Activated CD4-positive, alpha-beta T cell treated with anti-CD3 and anti-CD28 coated beads, Interleukin-2, amount 10 ng/mL, durations not matched to agents 24 days and 14 days (primary cell): ENCODE measurements at regions not wholly inside any gene's neighbourhood (a gene's known extent, or its start where the extent isn't known, plus 50 kb on each side); places are given as distances from the start of the nearest gene placed in this dataset.
"Not testable (repeated sequence)": the region's sequence is repeated elsewhere in the genome, so short reads cannot be mapped to it uniquely, and the experiment has no call there.

Source experiments
- DNase-seq: peaks from one replicate; pipeline ENCODE4 v3.0.0; 2022
- H3K27ac Mint-ChIP-seq: one replicate; pipeline ENCODE4 v1.8.0; 2022; ENCODE audit warnings: mild to moderate bottlenecking, mixed read lengths
- H3K27me3 Mint-ChIP-seq: one replicate; pipeline ENCODE4 v1.8.0; 2022; ENCODE audit warnings: mixed read lengths
- H3K36me3 Mint-ChIP-seq: one replicate; pipeline ENCODE4 v1.8.0; 2022; ENCODE audit warnings: low read depth, mild to moderate bottlenecking, mixed read lengths
- H3K4me1 Mint-ChIP-seq: one replicate; pipeline ENCODE4 v1.8.0; 2021; ENCODE audit warnings: mixed read lengths
- H3K4me3 Mint-ChIP-seq: one replicate; pipeline ENCODE4 v1.8.0; 2022; ENCODE audit warnings: mild to moderate bottlenecking, moderate library complexity, mixed read lengths
- H3K9me3 Mint-ChIP-seq: one replicate; pipeline ENCODE4 v1.8.0; 2021; ENCODE audit warnings: mixed read lengths
- intact Hi-C: fragments of 100-400 bp; cut with micrococcal nuclease; formaldehyde crosslinking; loops from one replicate; pipeline ENCODE4 v1.15.1; 2023

GRCh38 chr3:194890091-194890490, 204.4 kb downstream of the FAM43A start:
- H3K9me3 Mint-ChIP-seq = peaks cover 16% of the 10 kb centered on the region
- no peaks in the 10 kb centered on the region for H3K36me3 Mint-ChIP-seq
- DNase-seq = no peak
- H3K27ac Mint-ChIP-seq = no peak overlapping the region
- H3K4me1 Mint-ChIP-seq = peaks cover 5% of the 10 kb centered on the region
- intact Hi-C loops = no loop called here
- no peak overlapping the region for H3K4me3 Mint-ChIP-seq
- peaks cover 2% of the 10 kb centered on the region for H3K27me3 Mint-ChIP-seq

- H3K4me3 Mint-ChIP-seq = no peak overlapping the region
- no peak for DNase-seq
Observed at GRCh38 chr3:194893121-194893987, 207.7 kb downstream of the FAM43A start.

DNA sequence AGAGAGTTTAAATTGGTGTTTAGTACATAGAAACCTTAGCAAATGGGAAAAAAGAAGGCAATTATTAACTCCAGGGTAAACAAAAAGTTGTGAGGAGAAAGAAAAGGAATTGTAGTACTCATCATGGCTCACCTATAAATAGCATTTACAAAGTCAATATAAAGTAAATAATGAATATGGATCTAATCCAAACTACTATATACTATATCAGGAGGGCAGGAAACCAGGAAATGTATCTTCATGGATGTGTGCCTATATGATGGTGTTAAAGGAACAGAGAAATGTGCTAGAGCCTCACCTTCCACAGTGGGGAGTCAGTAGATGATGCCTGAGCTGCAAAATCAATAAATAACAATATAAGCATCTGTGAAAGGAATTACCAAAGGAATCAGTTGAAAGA, 208.9 kb downstream of the FAM43A start:
- no peak overlapping the region for H3K27ac Mint-ChIP-seq
- H3K27me3 Mint-ChIP-seq = peaks cover 20% of the 10 kb centered on the region
- H3K4me1 Mint-ChIP-seq = peaks cover 5% of the 10 kb centered on the region
- no peaks in the 10 kb centered on the region for H3K36me3 Mint-ChIP-seq
- intact Hi-C loops = no loop called here
- DNase-seq = no peak
- peaks cover 19% of the 10 kb centered on the region for H3K9me3 Mint-ChIP-seq
- no peak overlapping the region for H3K4me3 Mint-ChIP-seq

More at GRCh38 chr3:194893121-194893987, 207.7 kb downstream of the FAM43A start:
- H3K27ac Mint-ChIP-seq = no peak overlapping the region
- peaks cover 5% of the 10 kb centered on the region for H3K4me1 Mint-ChIP-seq
- intact Hi-C loops = no loop called here
- H3K27me3 Mint-ChIP-seq = peaks cover 17% of the 10 kb centered on the region
- no peaks in the 10 kb centered on the region for H3K36me3 Mint-ChIP-seq
- H3K9me3 Mint-ChIP-seq = peaks cover 10% of the 10 kb centered on the region

DNA sequence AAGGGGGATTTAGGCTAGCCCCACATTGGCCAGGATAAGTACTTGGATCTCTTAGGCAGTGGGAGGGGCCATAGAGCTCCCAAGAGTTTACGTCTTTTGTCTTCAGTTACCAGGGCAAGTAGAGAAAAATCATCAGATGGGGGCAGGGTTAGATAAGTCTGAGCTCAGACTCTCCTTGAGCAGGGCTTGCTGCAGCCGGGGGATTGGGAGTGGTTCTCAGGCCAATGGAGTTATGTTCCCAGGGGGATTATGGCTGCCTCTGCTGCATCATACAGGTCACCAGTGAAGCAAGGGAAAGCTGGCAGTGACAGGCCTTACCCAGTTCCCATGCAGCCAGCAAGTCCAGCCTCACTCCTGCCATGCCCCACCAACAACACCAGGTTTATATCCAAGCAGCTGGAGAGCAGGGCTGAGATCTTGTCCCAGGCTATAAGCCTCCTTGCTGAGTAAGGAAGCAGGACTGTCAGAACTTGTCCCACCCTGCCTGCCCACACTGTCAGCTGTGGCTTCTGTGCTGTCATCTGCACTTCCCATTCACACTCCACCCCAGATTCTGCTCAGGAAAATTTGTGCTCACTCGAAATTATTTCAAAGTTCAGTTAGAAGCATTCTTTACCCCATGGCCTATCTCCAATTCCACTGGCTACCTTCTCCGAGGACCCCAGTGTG, 215.3 kb downstream of the FAM43A start:
- Mint-ChIP-seq H3K36me3 (no peaks in the 10 kb centered on the region), H3K4me1 (peaks cover 4% of the 10 kb centered on the region), H3K27ac (no peak overlapping the region), H3K27me3 (peaks cover 37% of the 10 kb centered on the region), H3K9me3 (peaks cover 37% of the 10 kb centered on the region), H3K4me3 (no peak overlapping the region)
- DNase-seq = peak; percentile 30
- intact Hi-C loops = loop anchor here (10.0 kb wide), 1 partner anchor 216 kb away; the partner anchor contains the start of gene FAM43A

DNA sequence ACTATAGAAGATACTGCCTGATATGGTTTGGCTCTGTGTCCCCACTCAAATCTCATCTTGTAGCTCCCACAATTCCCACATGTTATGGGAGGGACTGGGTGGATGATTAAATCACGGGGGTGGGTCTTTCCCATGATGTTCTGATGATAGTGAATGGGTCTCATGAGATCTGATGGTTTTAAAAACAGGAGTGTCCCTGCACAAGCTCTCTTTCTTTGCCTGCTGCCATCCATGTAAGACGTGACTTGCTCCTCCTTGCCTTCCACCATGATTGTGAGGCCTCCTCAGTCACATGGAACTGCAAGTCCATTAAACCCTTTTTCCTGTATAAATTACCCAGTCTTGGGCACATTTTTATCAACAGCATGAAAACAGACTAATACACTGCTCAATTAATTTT, 217.8 kb downstream of the FAM43A start:
- H3K4me3 Mint-ChIP-seq, H3K36me3 Mint-ChIP-seq, H3K4me1 Mint-ChIP-seq, H3K27ac Mint-ChIP-seq: not testable (repeated sequence)
- H3K9me3 Mint-ChIP-seq = peaks cover 37% of the 10 kb centered on the region
- peaks cover 26% of the 10 kb centered on the region for H3K27me3 Mint-ChIP-seq
- DNase-seq = peak; percentile 35
- intact Hi-C loops = loop anchor here (10.0 kb wide), 1 partner anchor 219 kb away; the partner anchor contains the start of gene FAM43A

- DNase-seq, H3K4me3 Mint-ChIP-seq, H3K27ac Mint-ChIP-seq, H3K36me3 Mint-ChIP-seq, H3K4me1 Mint-ChIP-seq: not testable (repeated sequence)
- intact Hi-C loops = loop anchor here (10.0 kb wide), 1 partner anchor 220 kb away; the partner anchor contains the start of gene FAM43A
- Mint-ChIP-seq H3K9me3 (peaks cover 25% of the 10 kb centered on the region), H3K27me3 (peaks cover 20% of the 10 kb centered on the region)
Observed at GRCh38 chr3:194904999-194905398, 219.3 kb downstream of the FAM43A start.

GRCh38 chr3:194905696-194906095, 220.0 kb downstream of the FAM43A start:
- no peaks in the 10 kb centered on the region for H3K36me3 Mint-ChIP-seq
- peaks cover 19% of the 10 kb centered on the region for H3K9me3 Mint-ChIP-seq
- DNase-seq = no peak
- H3K27ac Mint-ChIP-seq = no peak overlapping the region
- intact Hi-C loops = loop anchor here (10.0 kb wide), 1 partner anchor 221 kb away; the partner anchor contains the start of gene FAM43A
- H3K27me3 Mint-ChIP-seq = peaks cover 18% of the 10 kb centered on the region
- H3K4me1 Mint-ChIP-seq = peaks cover 7% of the 10 kb centered on the region
- H3K4me3 Mint-ChIP-seq = no peak overlapping the region

DNA sequence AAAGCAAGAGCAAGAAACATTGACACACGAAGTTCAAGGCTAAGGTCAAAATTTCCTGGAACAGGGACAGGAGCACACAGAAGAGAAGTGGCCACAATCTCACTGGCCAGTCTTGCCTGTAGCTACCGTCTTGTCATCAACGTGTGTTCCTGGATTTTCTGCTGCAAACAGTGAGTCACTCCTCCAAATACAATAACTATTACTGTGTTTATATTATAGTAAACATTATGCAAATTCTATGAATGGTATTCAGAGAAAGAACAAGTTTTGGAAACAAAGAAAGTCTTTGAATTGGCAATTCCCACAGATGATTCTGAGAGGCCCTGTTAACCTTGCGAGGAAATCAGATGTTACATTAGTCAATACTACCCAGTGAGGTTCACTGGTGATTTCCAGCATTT, 220.5 kb downstream of the FAM43A start:
- no peak overlapping the region for H3K27ac Mint-ChIP-seq
- peaks cover 15% of the 10 kb centered on the region for H3K9me3 Mint-ChIP-seq
- peaks cover 17% of the 10 kb centered on the region for H3K27me3 Mint-ChIP-seq
- intact Hi-C loops = loop anchor here (10.0 kb wide), 1 partner anchor 221 kb away; the partner anchor contains the start of gene FAM43A
- H3K4me1 Mint-ChIP-seq = peaks cover 7% of the 10 kb centered on the region
- peak; percentile 43 for DNase-seq
- H3K36me3 Mint-ChIP-seq = no peaks in the 10 kb centered on the region
- no peak overlapping the region for H3K4me3 Mint-ChIP-seq

DNA sequence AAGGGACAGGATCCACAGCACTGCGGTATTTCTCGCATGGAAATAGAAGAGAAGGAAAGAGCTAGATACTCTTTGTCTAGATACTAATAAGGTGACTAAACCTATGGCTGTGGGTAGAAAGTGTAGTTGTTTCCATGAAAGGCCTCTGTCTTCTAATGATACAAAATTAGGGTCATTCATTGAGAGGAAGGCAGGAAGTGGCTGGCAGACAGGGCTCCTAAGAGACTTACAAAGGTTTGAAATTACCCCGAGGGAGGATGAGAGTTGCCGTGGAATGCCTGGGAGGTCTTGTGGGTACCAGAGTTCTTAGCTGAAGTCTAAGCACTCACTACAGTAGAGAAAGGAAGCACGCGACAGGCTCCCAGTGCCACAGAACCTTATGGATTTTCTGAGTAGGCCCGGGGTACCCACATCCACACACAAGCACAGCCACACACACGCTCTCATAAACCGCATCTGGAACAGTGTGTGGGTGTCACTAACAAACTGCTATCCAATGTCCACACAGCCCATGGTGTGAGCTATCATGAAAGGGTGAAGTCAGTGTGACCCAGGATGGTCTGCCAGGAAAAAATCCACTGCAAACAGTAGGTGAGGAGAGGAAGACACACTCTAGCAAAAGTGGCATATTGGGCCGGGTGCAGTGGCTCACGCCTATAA, 221.4 kb downstream of the FAM43A start:
- Mint-ChIP-seq H3K4me3 (no peak overlapping the region), H3K36me3 (no peaks in the 10 kb centered on the region), H3K9me3 (peaks cover 11% of the 10 kb centered on the region), H3K4me1 (peaks cover 7% of the 10 kb centered on the region), H3K27me3 (peaks cover 14% of the 10 kb centered on the region), H3K27ac (no peak overlapping the region)
- intact Hi-C loops = loop anchor here (10.0 kb wide), 1 partner anchor 222 kb away; the partner anchor contains the start of gene FAM43A
- peak; percentile 53 for DNase-seq

GRCh38 chr3:194907811-194908210, 222.1 kb downstream of the FAM43A start:
- peaks cover 6% of the 10 kb centered on the region for H3K9me3 Mint-ChIP-seq
- DNase-seq = no peak
- H3K27me3 Mint-ChIP-seq = peaks cover 9% of the 10 kb centered on the region
- no peak overlapping the region for H3K4me3 Mint-ChIP-seq
- H3K4me1 Mint-ChIP-seq = peaks cover 7% of the 10 kb centered on the region
- intact Hi-C loops = loop anchor here (10.0 kb wide), 1 partner anchor 223 kb away; the partner anchor contains the start of gene FAM43A
- no peaks in the 10 kb centered on the region for H3K36me3 Mint-ChIP-seq
- no peak overlapping the region for H3K27ac Mint-ChIP-seq

DNA sequence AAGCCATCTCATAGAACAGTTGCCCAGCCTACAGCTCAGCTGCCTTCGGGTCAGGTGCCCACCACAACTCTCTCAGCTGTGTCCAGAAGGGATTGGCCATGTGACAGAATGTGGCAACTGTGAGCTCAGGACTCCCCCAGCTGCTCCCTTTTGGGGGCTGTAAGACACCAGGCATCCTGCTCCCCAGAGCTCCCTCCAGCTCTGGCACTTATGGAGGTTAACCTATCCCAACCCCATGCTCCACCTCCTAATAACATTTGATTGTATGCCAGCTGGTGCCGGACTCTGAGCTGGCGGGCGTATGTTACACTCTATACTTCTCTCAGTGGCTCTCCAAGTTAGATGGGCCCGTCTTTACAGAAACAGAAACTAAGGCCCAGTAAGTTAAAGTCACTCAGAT, 222.8 kb downstream of the FAM43A start:
- intact Hi-C loops = loop anchor here (10.0 kb wide), 1 partner anchor 224 kb away; the partner anchor contains the start of gene FAM43A
- Mint-ChIP-seq H3K9me3 (peaks cover 4% of the 10 kb centered on the region), H3K27ac (no peak overlapping the region), H3K4me3 (no peak overlapping the region), H3K4me1 (peaks cover 7% of the 10 kb centered on the region), H3K36me3 (no peaks in the 10 kb centered on the region), H3K27me3 (peaks cover 7% of the 10 kb centered on the region)
- peak; percentile 26 for DNase-seq

DNA sequence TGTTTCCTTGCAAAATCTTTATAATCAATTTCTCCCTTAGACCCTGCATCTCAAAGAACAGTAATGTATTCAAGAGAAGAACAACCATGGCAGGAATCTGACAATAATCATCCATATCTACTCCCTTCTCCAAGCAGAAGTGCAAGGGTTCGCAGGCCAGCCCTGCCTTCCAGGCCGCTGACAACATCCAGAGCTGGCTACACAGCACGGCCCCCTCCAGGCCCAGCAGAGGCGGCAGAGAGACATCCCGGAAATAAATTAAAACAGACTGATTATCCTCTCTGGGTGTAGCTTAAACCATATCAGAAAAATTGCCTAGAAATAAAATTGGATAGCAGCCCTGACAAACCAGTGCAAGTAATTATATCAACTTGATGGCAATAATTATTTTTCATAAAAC, 223.3 kb downstream of the FAM43A start:
- H3K27me3 Mint-ChIP-seq = peaks cover 4% of the 10 kb centered on the region
- H3K4me1 Mint-ChIP-seq = peaks cover 7% of the 10 kb centered on the region
- intact Hi-C loops = loop anchor here (10.0 kb wide), 1 partner anchor 224 kb away; the partner anchor contains the start of gene FAM43A
- no peak for DNase-seq
- no peak overlapping the region for H3K27ac Mint-ChIP-seq
- no peak overlapping the region for H3K4me3 Mint-ChIP-seq
- no peaks in the 10 kb centered on the region for H3K9me3 Mint-ChIP-seq
- no peaks in the 10 kb centered on the region for H3K36me3 Mint-ChIP-seq

DNA sequence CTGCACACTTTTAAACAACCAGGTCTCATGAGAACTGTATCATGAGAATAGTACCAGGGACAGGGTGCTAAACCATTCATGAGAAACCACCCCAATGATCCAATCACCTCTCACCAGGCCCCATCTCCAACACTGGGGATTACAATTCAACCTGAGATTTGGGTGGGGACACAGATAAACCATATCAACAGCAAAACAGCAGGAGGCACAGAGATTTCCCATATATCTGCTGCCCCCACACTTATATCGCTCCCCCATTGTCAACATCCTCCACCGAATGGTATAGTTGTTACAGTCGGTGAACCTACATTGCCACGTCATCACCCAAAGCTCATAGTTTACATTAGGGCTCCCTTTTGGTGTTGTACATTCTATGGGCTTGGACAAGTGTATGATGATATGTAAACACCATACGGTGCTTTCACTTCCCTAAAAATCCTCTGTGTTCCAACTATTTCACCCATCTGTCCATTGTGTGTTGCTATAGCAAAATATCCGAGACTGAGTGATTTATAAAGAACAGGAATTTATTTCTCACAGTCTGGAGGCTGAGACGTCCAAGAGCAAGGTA, 224.8 kb downstream of the FAM43A start:
- intact Hi-C loops = no loop called here
- H3K27ac Mint-ChIP-seq = no peak overlapping the region
- peak; percentile 25 for DNase-seq
- H3K4me1 Mint-ChIP-seq = peaks cover 7% of the 10 kb centered on the region
- peaks cover 7% of the 10 kb centered on the region for H3K27me3 Mint-ChIP-seq
- no peak overlapping the region for H3K4me3 Mint-ChIP-seq
- no peaks in the 10 kb centered on the region for H3K9me3 Mint-ChIP-seq
- no peaks in the 10 kb centered on the region for H3K36me3 Mint-ChIP-seq
